ENCODE measurements at regions not wholly inside any gene's neighbourhood (a gene's known extent, or its start where the extent isn't known, plus 50 kb on each side); places are given as distances from the start of the nearest gene placed in this dataset.

GRCh38 chr3:139870000-139870675 lies 64.8 kb upstream of the CLSTN2 start:
- DNase-seq: no peak

GRCh38 chr3:139868773-139869172 lies 66.2 kb upstream of the CLSTN2 start:
- DNase-seq: no peak

GRCh38 chr3:139848660-139849059 lies 86.3 kb upstream of the CLSTN2 start:
- no peak for DNase-seq

GRCh38 chr3:139846729-139847128 lies 88.3 kb upstream of the CLSTN2 start:
- DNase-seq: no peak

GRCh38 chr3:139839659-139840058 lies 95.3 kb upstream of the CLSTN2 start:
- no peak for DNase-seq

GRCh38 chr3:139839014-139839413 lies 96.0 kb upstream of the CLSTN2 start:
- no peak for DNase-seq

GRCh38 chr3:139838269-139838957 lies 96.6 kb upstream of the CLSTN2 start:
- DNase-seq: no peak

GRCh38 chr3:139836698-139837464 lies 98.1 kb upstream of the CLSTN2 start:
- DNase-seq: no peak

GRCh38 chr3:139835830-139836683 lies 98.9 kb upstream of the CLSTN2 start:
- DNase-seq: no peak

- no peak for DNase-seq
These were observed 102.0 kb upstream of the CLSTN2 start for GRCh38 chr3:139832998-139833397.

- peak; percentile 27 to 45 for DNase-seq
These were observed 104.2 kb upstream of the CLSTN2 start for GRCh38 chr3:139830817-139831216.

- no peak for DNase-seq
These were observed 107.2 kb upstream of the CLSTN2 start for GRCh38 chr3:139827833-139828232.

GRCh38 chr3:139824864-139825263 lies 110.1 kb upstream of the CLSTN2 start:
- no peak for DNase-seq

- DNase-seq: no peak
These were observed 120.3 kb upstream of the CLSTN2 start for GRCh38 chr3:139814646-139815045.

GRCh38 chr3:139811331-139811730 lies 123.7 kb upstream of the CLSTN2 start:
- DNase-seq: no peak

GRCh38 chr3:139808201-139808600 lies 126.8 kb upstream of the CLSTN2 start:
- no peak for DNase-seq

GRCh38 chr3:139803294-139803693 lies 125.5 kb upstream of the NMNAT3 start:
- DNase-seq: no peak

GRCh38 chr3:139797724-139798343 lies 120.1 kb upstream of the NMNAT3 start:
- DNase-seq: no peak

- no peak for DNase-seq
These were observed 116.9 kb upstream of the NMNAT3 start for GRCh38 chr3:139794469-139795265.

- no peak for DNase-seq
These were observed 115.6 kb upstream of the NMNAT3 start for GRCh38 chr3:139793408-139793807.

GRCh38 chr3:139780593-139780992 lies 102.8 kb upstream of the NMNAT3 start:
- DNase-seq: no peak

Measured in NCI-H2081 (cell line).